Muscle of leg (tissue), 3 donors: ENCODE measurements at regions not wholly inside any gene's neighbourhood (a gene's known extent, or its start where the extent isn't known, plus 50 kb on each side); places are given as distances from the start of the nearest gene placed in this dataset.
A peak's percentile ranks its signal among the peaks of the same experiment; 100 is the strongest.
"Not testable (repeated sequence)": the region's sequence is repeated elsewhere in the genome, so short reads cannot be mapped to it uniquely, and the experiment has no call there.

Source experiments
- DNase-seq: peaks from one replicate; pipeline ENCODE4 v3.0.0; 2013
- H3K27ac ChIP-seq: one replicate; pipeline ENCODE4 v1.5.1; 2013; ENCODE audit warnings: mild to moderate bottlenecking, low read length, control low read depth
- H3K27me3 ChIP-seq: one replicate; pipeline ENCODE4 v1.6.1; 2013; ENCODE audit warnings: low read length; ENCODE audit not compliant: control insufficient read depth, insufficient read depth
- H3K36me3 ChIP-seq: one replicate; pipeline ENCODE4 v1.6.1; 2013; ENCODE audit warnings: low read length; ENCODE audit not compliant: control insufficient read depth, insufficient read depth
- H3K4me1 ChIP-seq: one replicate; pipeline ENCODE4 v1.6.1; 2013; ENCODE audit warnings: low read length; ENCODE audit not compliant: control insufficient read depth, insufficient read depth
- H3K4me3 ChIP-seq: one replicate; pipeline ENCODE4 v1.5.1; 2013; ENCODE audit warnings: low read length, control low read depth
- H3K9me3 ChIP-seq: replicated peaks from 2 replicates; pipeline ENCODE4 v1.6.1; 2013; ENCODE audit warnings: low read depth, low read length; ENCODE audit not compliant: control insufficient read depth
- WGBS: methylation state at CpG from one replicate; pipeline ENCODE4 v1.1.5; 2013; ENCODE audit warnings: missing lambda C conversion rate; ENCODE audit not compliant: insufficient coverage; 5-methylcytosine and 5-hydroxymethylcytosine counted together

DNA sequence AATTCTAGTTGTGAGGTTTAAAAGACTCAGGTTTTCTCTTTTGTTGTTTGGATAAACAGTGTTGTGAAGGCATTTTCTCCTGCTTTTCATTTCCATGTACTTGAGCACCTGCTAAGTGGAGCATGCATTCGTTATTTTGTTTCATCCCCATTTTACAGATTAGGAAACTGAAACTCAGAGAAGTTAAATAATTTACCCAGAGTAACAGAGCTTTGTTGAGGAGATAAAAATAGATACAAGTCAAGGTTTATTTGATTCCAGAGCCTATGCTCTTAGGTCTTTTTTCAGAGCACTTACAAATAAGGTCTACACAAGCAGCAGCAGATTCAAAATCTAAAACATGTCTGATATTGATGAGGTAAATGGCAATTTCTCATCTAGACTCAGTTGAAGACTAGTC lies 254.7 kb upstream of the PTBP2 start:
- no peaks in the 10 kb centered on the region for H3K9me3 ChIP-seq
- no peaks in the 10 kb centered on the region for H3K36me3 ChIP-seq
- H3K4me1 ChIP-seq, result no peaks in the 10 kb centered on the region
- WGBS, result no CpG with 5 or more reads among the region's 1 CpG
- H3K4me3 ChIP-seq, result no peak overlapping the region
- no peak for DNase-seq
- no peak overlapping the region for H3K27ac ChIP-seq
- no peaks in the 10 kb centered on the region for H3K27me3 ChIP-seq

DNA sequence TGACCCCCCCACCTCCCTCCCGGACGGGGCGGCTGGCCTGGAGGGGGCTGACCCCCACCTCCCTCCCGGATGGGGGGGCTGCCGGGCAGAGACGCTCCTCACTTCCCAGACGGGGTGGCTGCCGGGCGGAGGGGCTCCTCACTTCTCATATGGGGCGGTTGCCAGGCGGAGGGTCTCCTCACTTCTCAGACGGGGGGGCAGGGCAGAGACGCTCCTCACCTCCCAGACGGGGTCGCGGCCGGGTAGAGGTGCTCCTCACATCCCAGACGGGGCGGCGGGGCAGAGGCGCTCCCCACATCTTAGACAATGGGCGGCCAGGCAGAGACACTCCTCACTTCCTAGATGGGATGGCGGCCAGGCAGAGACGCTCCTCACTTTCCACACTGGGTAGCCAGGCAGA lies 251.9 kb upstream of the PTBP2 start:
- H3K4me3 ChIP-seq, H3K4me1 ChIP-seq, H3K27ac ChIP-seq, H3K9me3 ChIP-seq, DNase-seq, H3K27me3 ChIP-seq, H3K36me3 ChIP-seq: not testable (repeated sequence)
- WGBS, result no CpG with 5 or more reads among the region's 24 CpGs

DNA sequence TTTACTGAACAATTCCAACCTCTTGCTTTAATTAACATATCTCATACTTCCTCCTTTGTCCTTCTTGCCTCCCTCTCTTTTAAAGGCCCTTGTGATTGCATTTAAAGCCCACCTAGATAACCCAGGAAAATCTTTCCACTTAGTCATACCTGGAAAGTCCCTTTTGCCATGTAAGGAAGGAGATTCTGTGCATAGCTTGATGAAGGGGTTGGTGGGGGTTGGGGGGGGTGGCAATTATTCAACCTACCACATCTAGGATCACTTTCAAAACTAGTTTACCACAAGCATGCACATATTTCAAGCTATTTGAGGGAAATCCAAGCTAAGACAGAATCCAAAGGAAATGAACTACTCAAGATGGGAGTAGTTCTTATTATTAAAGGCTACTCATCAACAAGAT lies 249.1 kb upstream of the PTBP2 start:
- H3K27me3 ChIP-seq, result no peaks in the 10 kb centered on the region
- H3K4me3 ChIP-seq, result no peak overlapping the region
- no peaks in the 10 kb centered on the region for H3K4me1 ChIP-seq
- H3K36me3 ChIP-seq, result no peaks in the 10 kb centered on the region
- DNase-seq, result no peak
- no peaks in the 10 kb centered on the region for H3K9me3 ChIP-seq
- H3K27ac ChIP-seq, result no peak overlapping the region

DNA sequence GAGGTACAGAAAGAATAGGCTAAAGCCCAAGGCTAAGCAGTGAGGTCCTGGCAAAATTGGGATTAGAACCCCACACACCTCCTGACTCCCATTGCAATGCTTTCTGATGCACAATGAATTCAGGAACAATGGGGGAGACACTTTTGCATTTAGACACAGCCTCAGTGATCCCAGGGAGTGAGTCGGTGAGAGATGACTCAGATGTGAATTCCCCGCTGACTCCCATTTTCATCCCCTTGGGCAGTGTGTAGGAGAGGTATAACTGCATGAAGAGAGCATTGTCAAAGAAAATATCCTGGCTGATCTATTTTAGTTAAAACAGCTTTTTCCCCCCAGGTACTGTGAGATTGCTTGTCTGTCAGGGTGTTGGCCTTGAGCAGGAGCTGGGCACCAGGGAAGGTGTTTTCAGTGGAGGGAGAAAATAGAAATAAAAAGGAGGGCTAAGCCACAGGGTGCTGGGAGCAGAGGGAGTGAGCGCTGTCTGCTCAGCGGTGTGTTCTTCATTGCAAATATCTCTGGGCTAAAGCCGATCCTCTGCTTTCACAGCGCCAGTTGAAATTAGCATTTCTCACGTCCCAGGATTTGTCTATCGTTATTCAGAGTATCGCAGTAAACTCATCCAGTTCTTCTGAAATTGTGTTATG lies 247.7 kb upstream of the PTBP2 start:
- Histone ChIP-seq H3K36me3 (no peaks in the 10 kb centered on the region), H3K4me1 (no peaks in the 10 kb centered on the region), H3K9me3 (no peaks in the 10 kb centered on the region), H3K4me3 (no peak overlapping the region), H3K27ac (no peak overlapping the region), H3K27me3 (no peaks in the 10 kb centered on the region)
- no peak for DNase-seq
- 86% methylated on average over 3 of the region's 9 CpGs for WGBS

DNA sequence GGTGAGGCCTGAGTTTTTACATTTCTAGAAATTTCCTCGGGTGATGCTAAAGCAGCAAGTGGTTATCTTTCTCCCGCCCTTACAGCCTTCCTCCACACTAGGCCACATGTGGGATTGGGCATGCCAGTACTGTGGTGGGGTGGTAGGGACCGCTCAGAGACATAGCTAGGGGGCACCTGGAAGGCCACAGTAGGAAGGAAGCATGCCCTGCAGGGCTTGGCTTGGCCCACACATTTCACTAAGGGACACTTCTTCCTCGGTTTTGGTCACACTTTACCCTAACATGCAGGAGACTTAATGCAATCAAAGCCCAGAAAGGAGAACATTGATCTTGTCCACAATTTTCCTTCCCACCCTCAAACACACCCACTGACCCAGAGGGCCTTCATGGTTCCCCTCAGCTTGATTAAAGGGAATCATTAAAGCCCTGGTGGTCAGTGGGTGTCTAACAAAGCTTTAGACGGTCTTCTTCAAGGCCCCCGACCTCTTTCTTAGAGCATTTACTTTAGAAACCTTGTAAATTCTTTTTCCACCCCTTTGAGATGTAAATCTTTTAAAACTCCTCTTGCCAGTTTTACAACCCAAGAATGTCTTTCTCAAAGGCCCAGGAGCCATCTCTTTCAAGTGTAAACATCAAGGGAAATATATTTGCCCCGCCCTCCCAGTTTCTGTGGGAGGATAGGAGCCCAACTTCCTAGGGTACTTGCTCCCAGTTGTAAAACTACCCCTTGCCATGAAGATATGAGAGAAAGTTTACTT lies 246.4 kb upstream of the PTBP2 start:
- 59% methylated on average over 3 of the region's 7 CpGs for WGBS
- no peak for DNase-seq
- no peak overlapping the region for H3K4me3 ChIP-seq
- H3K4me1 ChIP-seq, result no peaks in the 10 kb centered on the region
- H3K27ac ChIP-seq, result no peak overlapping the region
- no peaks in the 10 kb centered on the region for H3K9me3 ChIP-seq
- H3K27me3 ChIP-seq, result no peaks in the 10 kb centered on the region
- no peaks in the 10 kb centered on the region for H3K36me3 ChIP-seq

DNA sequence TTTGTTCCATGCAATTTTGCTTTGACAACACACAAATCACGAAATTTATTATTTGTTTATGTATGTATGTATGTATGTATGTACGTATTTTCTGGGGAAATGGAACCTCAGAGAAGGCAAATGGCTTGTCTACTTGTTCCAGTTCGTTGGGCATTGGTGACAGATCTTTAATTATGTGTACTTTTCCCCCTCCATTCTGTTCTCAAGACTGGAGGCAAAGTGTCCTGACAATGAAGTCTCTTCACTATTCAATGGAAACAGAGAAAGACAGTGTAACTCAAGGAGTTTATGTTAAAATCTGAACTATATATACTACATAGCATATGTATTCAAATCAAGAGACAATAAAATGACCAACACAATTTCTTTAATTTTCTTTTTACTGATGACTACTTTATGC lies 245.7 kb upstream of the PTBP2 start:
- Histone ChIP-seq H3K36me3 (no peaks in the 10 kb centered on the region), H3K4me3 (no peak overlapping the region), H3K27ac (no peak overlapping the region), H3K9me3 (no peaks in the 10 kb centered on the region), H3K27me3 (no peaks in the 10 kb centered on the region), H3K4me1 (no peaks in the 10 kb centered on the region)
- DNase-seq, result no peak
- no CpG with 5 or more reads among the region's 3 CpGs for WGBS

DNA sequence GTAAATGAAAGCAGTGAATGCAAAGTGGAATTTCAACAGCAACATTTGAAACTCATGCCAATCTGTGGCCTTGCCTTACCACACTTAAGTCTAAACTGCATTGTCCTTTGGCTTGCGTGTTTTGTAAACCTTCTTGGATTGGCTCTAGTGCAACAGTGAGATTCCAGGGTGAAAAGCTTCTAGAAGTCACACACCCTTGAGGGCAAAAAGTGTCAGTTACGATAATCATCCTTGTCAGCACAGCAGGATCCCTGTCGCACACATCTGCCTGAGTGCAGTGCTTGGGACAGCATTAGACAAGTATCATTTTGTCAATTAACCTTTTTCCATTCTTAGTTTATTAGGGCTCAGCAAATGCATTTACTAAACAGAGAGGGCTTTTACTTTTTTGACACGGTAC lies 243.4 kb upstream of the PTBP2 start:
- no peaks in the 10 kb centered on the region for H3K36me3 ChIP-seq
- no peaks in the 10 kb centered on the region for H3K27me3 ChIP-seq
- no peak for DNase-seq
- WGBS, result 90% methylated on average over 2 of the region's 4 CpGs
- no peaks in the 10 kb centered on the region for H3K4me1 ChIP-seq
- H3K4me3 ChIP-seq, result no peak overlapping the region
- no peak overlapping the region for H3K27ac ChIP-seq
- H3K9me3 ChIP-seq, result no peaks in the 10 kb centered on the region

DNA sequence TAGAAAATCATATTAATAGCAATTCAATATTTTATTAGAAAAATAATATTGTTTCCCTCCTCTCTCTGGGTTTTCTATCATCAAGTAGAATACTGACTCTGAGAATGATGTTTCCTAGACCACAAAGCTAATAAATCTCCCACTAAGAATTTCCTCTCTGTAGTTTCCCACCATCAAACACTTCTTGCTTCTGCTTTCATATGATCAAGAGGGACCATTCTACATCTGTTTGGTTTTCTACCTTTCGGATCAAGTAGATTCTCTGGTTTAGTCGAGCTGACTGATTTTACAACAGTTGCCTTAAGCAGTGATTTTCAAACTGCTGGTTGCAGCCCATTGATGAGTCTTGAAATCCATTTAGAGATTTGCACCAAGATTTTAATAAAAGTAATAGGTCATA lies 240.2 kb upstream of the PTBP2 start:
- no peak for DNase-seq

DNA sequence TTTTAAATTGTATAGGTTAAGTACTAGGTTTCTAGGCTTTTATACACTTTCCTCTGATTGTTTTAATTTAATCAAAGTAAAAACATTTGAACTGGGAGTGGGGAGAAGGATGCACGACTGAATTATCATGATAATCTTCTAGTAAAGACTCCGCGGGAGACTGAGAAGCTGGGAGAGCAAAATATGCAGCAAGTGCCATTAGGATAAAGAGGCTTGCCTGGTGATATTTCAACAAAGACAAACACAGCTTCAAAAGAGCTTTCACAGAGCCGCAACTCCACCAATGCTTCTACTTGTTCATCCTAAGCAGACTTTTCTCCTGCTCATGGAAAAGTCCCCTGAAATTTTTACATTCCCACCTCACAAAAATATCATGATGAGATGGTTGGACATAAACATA lies 239.0 kb upstream of the PTBP2 start:
- no peak overlapping the region for H3K27ac ChIP-seq
- H3K36me3 ChIP-seq, result no peaks in the 10 kb centered on the region
- no peak overlapping the region for H3K4me3 ChIP-seq
- no CpG with 5 or more reads among the region's 4 CpGs for WGBS
- H3K27me3 ChIP-seq, result no peaks in the 10 kb centered on the region
- no peaks in the 10 kb centered on the region for H3K9me3 ChIP-seq
- no peak for DNase-seq
- H3K4me1 ChIP-seq, result no peaks in the 10 kb centered on the region

More for the DNA sequence above, 240.2 kb upstream of the PTBP2 start:
- Histone ChIP-seq H3K27me3 (no peaks in the 10 kb centered on the region), H3K27ac (no peak overlapping the region), H3K4me1 (no peaks in the 10 kb centered on the region), H3K9me3 (no peaks in the 10 kb centered on the region), H3K36me3 (no peaks in the 10 kb centered on the region), H3K4me3 (no peak overlapping the region)
- 83% methylated on average over 1 of the region's 2 CpGs for WGBS

DNA sequence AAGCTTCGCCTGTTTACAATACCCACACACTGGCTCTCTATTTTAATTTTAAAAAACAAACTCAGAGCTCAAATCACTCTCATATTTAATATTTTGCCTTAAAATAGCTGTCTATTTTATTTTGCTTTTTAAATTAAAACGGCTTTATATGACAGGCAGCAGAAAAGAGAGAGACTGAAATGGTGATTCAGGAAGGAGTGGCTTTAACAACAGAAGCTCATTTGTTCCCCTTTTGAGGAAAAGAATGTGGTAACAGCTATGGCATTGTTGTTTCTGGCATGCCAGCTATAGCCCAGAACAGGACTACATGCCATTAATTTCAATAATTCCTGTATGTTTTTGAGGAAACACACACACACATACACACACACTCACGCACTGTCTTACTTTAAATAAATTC lies 234.2 kb upstream of the PTBP2 start:
- Histone ChIP-seq H3K4me1 (no peaks in the 10 kb centered on the region), H3K27ac (no peak overlapping the region), H3K4me3 (no peak overlapping the region), H3K36me3 (no peaks in the 10 kb centered on the region), H3K9me3 (no peaks in the 10 kb centered on the region), H3K27me3 (no peaks in the 10 kb centered on the region)
- DNase-seq, result no peak
- no CpG with 5 or more reads among the region's 3 CpGs for WGBS

DNA sequence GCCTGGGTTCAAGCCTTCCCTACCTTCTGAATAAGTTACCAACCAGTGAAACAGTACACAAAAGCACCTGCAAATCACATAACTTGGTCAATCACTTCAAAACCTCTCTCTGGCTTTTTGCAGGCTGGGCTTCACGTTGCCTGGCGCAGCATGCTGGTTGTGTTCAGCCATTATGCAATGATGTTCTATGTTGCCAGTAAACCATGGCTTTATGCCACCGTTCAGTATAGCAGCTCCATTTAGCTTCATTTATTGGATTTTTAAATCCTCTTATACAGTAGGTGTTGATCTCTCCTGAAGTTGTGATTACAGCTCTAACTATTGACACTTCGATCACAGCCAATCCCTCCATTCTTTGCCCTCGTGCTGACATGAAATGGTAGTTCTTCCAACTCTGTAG lies 233.6 kb upstream of the PTBP2 start:
- WGBS, result 100% methylated on average over 1 of the region's 5 CpGs
- DNase-seq, result peak; percentile 54
- Histone ChIP-seq H3K4me3 (no peak overlapping the region), H3K9me3 (no peaks in the 10 kb centered on the region), H3K27ac (no peak overlapping the region), H3K4me1 (no peaks in the 10 kb centered on the region), H3K36me3 (no peaks in the 10 kb centered on the region), H3K27me3 (no peaks in the 10 kb centered on the region)
